ENCODE measurements at regions not wholly inside any gene's neighbourhood (a gene's known extent, or its start where the extent isn't known, plus 50 kb on each side); places are given as distances from the start of the nearest gene placed in this dataset.

GRCh38 chr3:190721330-190721729 is 141.2 kb downstream of the GMNC start:
- no peak for DNase-seq

- no peak for DNase-seq
These were observed 143.8 kb downstream of the GMNC start for GRCh38 chr3:190718671-190719070.

GRCh38 chr3:190718097-190718496 is 144.4 kb downstream of the GMNC start:
- no peak for DNase-seq

- DNase-seq: no peak
These were observed 145.5 kb downstream of the GMNC start for GRCh38 chr3:190716961-190717360.

- DNase-seq: no peak
These were observed 146.3 kb downstream of the GMNC start for GRCh38 chr3:190716211-190716610.

GRCh38 chr3:190710723-190711122 is 151.8 kb downstream of the GMNC start:
- no peak for DNase-seq

GRCh38 chr3:190709351-190709773 is 153.1 kb downstream of the GMNC start:
- DNase-seq: no peak
